Stimulated activated CD4-positive, alpha-beta T cell treated with anti-CD3 and anti-CD28 coated beads, Interleukin-15, amount 100 ng/mL, for 24 hours (primary cell): ENCODE measurements at regions not wholly inside any gene's neighbourhood (a gene's known extent, or its start where the extent isn't known, plus 50 kb on each side); places are given as distances from the start of the nearest gene placed in this dataset.
"Not testable (repeated sequence)": the region's sequence is repeated elsewhere in the genome, so short reads cannot be mapped to it uniquely, and the experiment has no call there.

Experiments used
- DNase-seq: peaks from one replicate; pipeline ENCODE4 v3.0.0-alpha.2; 2020

- not testable (repeated sequence) for DNase-seq
These were observed 135.7 kb downstream of the TMEM121 start for GRCh38 chr14:105662043-105662442.

GRCh38 chr14:105662592-105662991 is 136.2 kb downstream of the TMEM121 start:
- DNase-seq = not testable (repeated sequence)

- DNase-seq = not testable (repeated sequence)
These were observed 136.9 kb downstream of the TMEM121 start for GRCh38 chr14:105663323-105663722.

GRCh38 chr14:105663818-105664596 is 137.6 kb downstream of the TMEM121 start:
- not testable (repeated sequence) for DNase-seq

- no peak for DNase-seq
These were observed 138.3 kb downstream of the TMEM121 start for GRCh38 chr14:105664691-105665090.

GRCh38 chr14:105665247-105665950 is 139.0 kb downstream of the TMEM121 start:
- DNase-seq = no peak

GRCh38 chr14:105665951-105666277 is 139.5 kb downstream of the TMEM121 start:
- no peak for DNase-seq

- DNase-seq = no peak
These were observed 140.0 kb downstream of the TMEM121 start for GRCh38 chr14:105666420-105666819.

- not testable (repeated sequence) for DNase-seq
These were observed 140.7 kb downstream of the TMEM121 start for GRCh38 chr14:105666991-105667662.

GRCh38 chr14:105667663-105668020 is 141.3 kb downstream of the TMEM121 start:
- DNase-seq = not testable (repeated sequence)

- DNase-seq = not testable (repeated sequence)
These were observed 141.6 kb downstream of the TMEM121 start for GRCh38 chr14:105668021-105668420.

GRCh38 chr14:105668471-105669230 is 142.3 kb downstream of the TMEM121 start:
- not testable (repeated sequence) for DNase-seq

GRCh38 chr14:105669231-105669610 is 142.8 kb downstream of the TMEM121 start:
- DNase-seq = not testable (repeated sequence)

- DNase-seq = not testable (repeated sequence)
These were observed 143.3 kb downstream of the TMEM121 start for GRCh38 chr14:105669646-105670045.

GRCh38 chr14:105672450-105673200 is 146.2 kb downstream of the TMEM121 start:
- not testable (repeated sequence) for DNase-seq

GRCh38 chr14:105675433-105675832 is 149.1 kb downstream of the TMEM121 start:
- not testable (repeated sequence) for DNase-seq

- not testable (repeated sequence) for DNase-seq
These were observed 149.7 kb downstream of the TMEM121 start for GRCh38 chr14:105675905-105676670.

GRCh38 chr14:105678057-105678456 is 151.7 kb downstream of the TMEM121 start:
- DNase-seq = not testable (repeated sequence)

GRCh38 chr14:105678996-105679958 is 152.9 kb downstream of the TMEM121 start:
- DNase-seq = not testable (repeated sequence)
